Trophoblast cell (in vitro differentiated cells and primary cell): ENCODE measurements at regions not wholly inside any gene's neighbourhood (a gene's known extent, or its start where the extent isn't known, plus 50 kb on each side); places are given as distances from the start of the nearest gene placed in this dataset.

Experiments used
- DNase-seq, 2 donors: peaks; one replicate each; pipeline ENCODE4 v3.0.0-alpha.2; 2016
- H2AFZ ChIP-seq: 2 replicates; pipeline ENCODE4 v1.6.1; 2013; ENCODE audit warnings: low read length, moderate library complexity, mild to moderate bottlenecking; ENCODE audit not compliant: insufficient read depth, poor library complexity
- H2AK5ac ChIP-seq: 2 replicates; pipeline ENCODE4 v1.6.1; 2013; ENCODE audit warnings: mild to moderate bottlenecking, low read length
- H2BK120ac ChIP-seq: 2 replicates; pipeline ENCODE4 v1.6.1; 2013; ENCODE audit warnings: low read length, mild to moderate bottlenecking, moderate library complexity; ENCODE audit not compliant: insufficient read depth, poor library complexity
- H2BK12ac ChIP-seq: 2 replicates; pipeline ENCODE4 v1.6.1; 2013; ENCODE audit warnings: mild to moderate bottlenecking, low read length, moderate library complexity
- H2BK5ac ChIP-seq: 2 replicates; pipeline ENCODE4 v1.6.1; 2013; ENCODE audit warnings: low read length, low read depth, moderate library complexity, mild to moderate bottlenecking; ENCODE audit not compliant: poor library complexity
- H3K14ac ChIP-seq: 2 replicates; pipeline ENCODE4 v1.6.1; 2013; ENCODE audit warnings: mild to moderate bottlenecking, low read length
- H3K18ac ChIP-seq: 2 replicates; pipeline ENCODE4 v1.6.1; 2013; ENCODE audit warnings: mild to moderate bottlenecking, low read length
- H3K23ac ChIP-seq: 2 replicates; pipeline ENCODE4 v1.6.1; 2013; ENCODE audit warnings: low read length
- H3K27ac ChIP-seq: 2 replicates; pipeline ENCODE4 v1.5.1; 2013; ENCODE audit warnings: low read depth, mild to moderate bottlenecking, inconsistent platforms, low read length, moderate library complexity
- H3K27me3 ChIP-seq: 2 replicates; pipeline ENCODE4 v1.6.1; 2013; ENCODE audit warnings: inconsistent platforms, mild to moderate bottlenecking, low read length, moderate library complexity; ENCODE audit not compliant: insufficient read depth
- H3K36me3 ChIP-seq, 2 experiments: 1 replicate in 1 of 2; 2 replicates in 1 of 2; pipeline ENCODE4 v1.6.1; 2013; ENCODE audit warnings: low read length in 2 of 2, mild to moderate bottlenecking in 2 of 2, moderate library complexity in 1 of 2; ENCODE audit not compliant: insufficient read depth in 2 of 2, control insufficient read depth in 1 of 2
- H3K4ac ChIP-seq: 2 replicates; pipeline ENCODE4 v1.6.1; 2013; ENCODE audit warnings: low read depth, mild to moderate bottlenecking, low read length, moderate library complexity
- H3K4me1 ChIP-seq, 2 experiments: 1 replicate in 1 of 2; 2 replicates in 1 of 2; pipeline ENCODE4 v1.6.1; 2013; ENCODE audit warnings: low read length in 2 of 2, mild to moderate bottlenecking in 2 of 2, moderate library complexity in 1 of 2; ENCODE audit not compliant: insufficient read depth in 2 of 2, control insufficient read depth in 1 of 2
- H3K4me2 ChIP-seq: 2 replicates; pipeline ENCODE4 v1.6.1; 2013; ENCODE audit warnings: inconsistent platforms, mild to moderate bottlenecking, low read length, moderate library complexity
- H3K4me3 ChIP-seq: 2 replicates; pipeline ENCODE4 v1.5.1; 2013; ENCODE audit warnings: mild to moderate bottlenecking, low read depth, low read length, inconsistent platforms
- H3K79me1 ChIP-seq: one replicate; pipeline ENCODE4 v1.6.1; 2013; ENCODE audit warnings: low read length
- H3K79me2 ChIP-seq: 2 replicates; pipeline ENCODE4 v1.6.1; 2013; ENCODE audit warnings: low read length, mild to moderate bottlenecking; ENCODE audit not compliant: control insufficient read depth, insufficient read depth, poor library complexity
- H3K9ac ChIP-seq: 2 replicates; pipeline ENCODE4 v1.6.1; 2013; ENCODE audit warnings: mild to moderate bottlenecking, low read length
- H3K9me3 ChIP-seq: 2 replicates; pipeline ENCODE4 v1.6.1; 2013; ENCODE audit warnings: low read depth, mild to moderate bottlenecking, control low read depth, inconsistent platforms, low read length; ENCODE audit not compliant: insufficient read depth
- H4K12ac ChIP-seq: 2 replicates; pipeline ENCODE4 v1.6.1; 2013; ENCODE audit warnings: low read depth, mild to moderate bottlenecking, low read length, moderate library complexity
- H4K8ac ChIP-seq: 2 replicates; pipeline ENCODE4 v1.6.1; 2013; ENCODE audit warnings: low read depth, mild to moderate bottlenecking, low read length, moderate library complexity
- H4K91ac ChIP-seq: one replicate; pipeline ENCODE4 v1.6.1; 2013; ENCODE audit warnings: low read depth, mild to moderate bottlenecking, low read length, moderate library complexity
- WGBS: extraction: QIAGEN DNeasy Blood & Tissue Kit; methylation state at CpG from one replicate; pipeline ENCODE4 v1.1.7; 2013; ENCODE audit warnings: missing lambda C conversion rate; ENCODE audit not compliant: insufficient read length, insufficient coverage; ENCODE audit errors: extremely low coverage; 5-methylcytosine and 5-hydroxymethylcytosine counted together

DNA sequence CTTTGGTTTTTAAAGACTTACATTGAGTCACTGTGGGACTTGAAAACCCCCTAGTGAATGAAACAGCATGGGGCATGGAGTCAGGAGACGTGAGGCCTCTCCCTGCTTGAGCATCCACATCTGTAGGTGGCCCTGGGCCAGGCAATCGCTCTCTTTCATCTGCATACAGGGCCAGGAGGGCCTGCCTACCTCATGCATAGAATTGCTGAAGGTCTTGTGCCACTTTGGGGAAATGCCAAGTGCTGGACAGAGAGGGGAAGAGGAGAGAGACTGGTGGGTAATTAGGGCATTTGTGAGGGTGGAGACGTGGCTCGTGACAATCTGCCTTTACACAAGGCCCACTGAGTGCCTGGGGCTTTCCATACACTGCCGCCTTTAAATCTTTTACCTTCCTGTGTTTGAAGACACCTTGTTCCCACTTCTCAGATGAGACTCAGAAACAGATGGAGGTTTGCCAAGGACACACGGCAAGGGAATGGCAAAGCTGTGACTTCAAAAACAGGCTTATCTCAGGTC lies 322.2 kb upstream of the HS6ST1 start:
- H2AK5ac ChIP-seq: no peak overlapping the region
- no peak overlapping the region for H2AFZ ChIP-seq
- no peaks in the 10 kb centered on the region for H3K36me3 ChIP-seq

DNA sequence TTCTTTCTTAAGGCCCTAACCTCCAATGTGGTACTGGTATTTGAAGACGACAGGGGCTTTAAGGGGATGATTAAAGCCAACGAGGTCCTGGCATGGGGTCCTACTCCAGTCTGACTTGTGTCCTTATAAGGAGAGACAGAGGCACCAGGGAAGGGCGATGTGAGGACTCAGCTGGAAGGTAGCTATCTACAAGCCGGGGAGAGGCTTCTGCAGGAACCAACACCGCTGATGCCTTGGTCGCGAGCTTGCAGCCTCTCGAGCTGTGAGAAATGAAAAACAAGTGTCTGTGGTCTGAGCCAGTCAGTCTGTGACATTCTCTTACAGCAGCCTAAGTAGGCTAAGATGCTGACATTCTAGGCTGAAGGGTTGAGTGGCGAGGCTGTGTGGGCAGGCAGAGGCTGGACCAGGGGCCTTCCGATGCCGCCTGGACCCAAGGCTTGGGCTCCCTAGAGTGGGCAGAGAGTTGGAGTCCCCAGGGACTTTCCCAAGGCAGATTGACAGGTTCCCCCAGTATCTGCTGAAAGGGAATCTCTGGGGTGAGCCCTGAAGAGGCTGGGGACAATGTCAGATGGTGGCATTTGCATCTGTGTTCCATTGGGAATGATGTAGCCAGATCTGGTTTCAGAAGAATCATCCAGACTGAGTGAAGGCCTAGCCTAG lies 322.9 kb upstream of the HS6ST1 start:
- DNase-seq: no peak
- Histone ChIP-seq H2AK5ac (no peak overlapping the region), H3K14ac (no peak overlapping the region), H3K79me1 (peaks cover 3% of the 10 kb centered on the region), H3K27ac (no peak overlapping the region), H2BK120ac (no peak overlapping the region), H4K8ac (no peak overlapping the region), H4K91ac (no peak overlapping the region), H3K36me3 (no peaks in the 10 kb centered on the region), H3K18ac (no peak overlapping the region), H3K79me2 (no peaks in the 10 kb centered on the region), H3K9ac (no peak overlapping the region), H2AFZ (no peak overlapping the region), H3K4ac (no peak overlapping the region), H3K9me3 (no peaks in the 10 kb centered on the region), H3K4me1 (peaks cover 13 to 14% of the 10 kb centered on the region in 2 experiments), H2BK5ac (no peak overlapping the region), H2BK12ac (no peak overlapping the region), H3K23ac (no peak overlapping the region), H3K4me2 (no peak overlapping the region), H3K4me3 (no peak overlapping the region), H4K12ac (no peak overlapping the region), H3K27me3 (no peaks in the 10 kb centered on the region)
- WGBS: no CpG with 5 or more reads among the region's 11 CpGs

More for the DNA sequence above, 322.2 kb upstream of the HS6ST1 start:
- H3K9me3 ChIP-seq: no peaks in the 10 kb centered on the region
- no peak overlapping the region for H3K14ac ChIP-seq
- H2BK12ac ChIP-seq: no peak overlapping the region
- no peak overlapping the region for H4K12ac ChIP-seq
- no CpG with 5 or more reads among the region's 6 CpGs for WGBS
- no peak overlapping the region for H4K91ac ChIP-seq
- no peak overlapping the region for H3K9ac ChIP-seq
- no peak overlapping the region for H3K18ac ChIP-seq
- no peak overlapping the region for H3K23ac ChIP-seq
- H3K4ac ChIP-seq: no peak overlapping the region
- peaks cover 3% of the 10 kb centered on the region for H3K79me1 ChIP-seq
- no peak for DNase-seq
- no peak overlapping the region for H3K4me2 ChIP-seq
- peaks cover 13 to 14% of the 10 kb centered on the region in 2 experiments for H3K4me1 ChIP-seq
- no peak overlapping the region for H2BK5ac ChIP-seq
- no peak overlapping the region for H3K27ac ChIP-seq
- no peak overlapping the region for H4K8ac ChIP-seq
- no peaks in the 10 kb centered on the region for H3K27me3 ChIP-seq
- H3K4me3 ChIP-seq: no peak overlapping the region
- H2BK120ac ChIP-seq: no peak overlapping the region
- no peaks in the 10 kb centered on the region for H3K79me2 ChIP-seq

DNA sequence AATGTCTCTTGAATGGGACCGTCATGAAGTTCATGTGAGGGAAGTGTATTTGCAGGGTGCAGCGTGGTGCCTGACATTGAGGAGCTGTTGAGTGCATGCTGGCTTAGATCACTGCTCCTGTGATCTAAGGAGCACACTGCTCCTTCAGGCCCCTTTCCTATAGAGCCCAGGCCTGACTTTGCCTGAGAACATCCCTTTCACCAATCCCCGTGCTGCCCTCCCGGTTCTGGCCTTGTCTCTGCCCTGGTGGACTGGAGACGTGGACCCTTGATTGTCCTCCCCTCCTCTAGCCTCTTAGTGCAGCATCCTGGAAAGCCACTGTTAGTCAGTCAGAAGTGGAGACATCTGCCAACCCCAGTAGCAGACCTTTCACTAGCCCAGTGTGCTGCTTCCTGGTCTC lies 323.6 kb upstream of the HS6ST1 start:
- H2BK120ac ChIP-seq: no peak overlapping the region
- H3K4me3 ChIP-seq: no peak overlapping the region
- H3K4me2 ChIP-seq: no peak overlapping the region
- peaks cover 3% of the 10 kb centered on the region for H3K79me1 ChIP-seq
- no peak overlapping the region for H3K18ac ChIP-seq
- no peak overlapping the region for H3K23ac ChIP-seq
- no peak overlapping the region for H3K4ac ChIP-seq
- DNase-seq: no peak
- WGBS: no CpG with 5 or more reads among the region's 5 CpGs
- no peak overlapping the region for H2AFZ ChIP-seq
- H2BK5ac ChIP-seq: no peak overlapping the region
- H3K36me3 ChIP-seq: no peaks in the 10 kb centered on the region
- H3K9me3 ChIP-seq: no peaks in the 10 kb centered on the region
- H3K79me2 ChIP-seq: no peaks in the 10 kb centered on the region
- H3K27me3 ChIP-seq: no peaks in the 10 kb centered on the region
- no peak overlapping the region for H3K9ac ChIP-seq
- no peak overlapping the region for H2BK12ac ChIP-seq
- no peak overlapping the region for H4K12ac ChIP-seq
- H3K27ac ChIP-seq: no peak overlapping the region
- H2AK5ac ChIP-seq: no peak overlapping the region
- H4K91ac ChIP-seq: no peak overlapping the region
- H4K8ac ChIP-seq: no peak overlapping the region
- H3K14ac ChIP-seq: no peak overlapping the region
- peaks cover 13 to 14% of the 10 kb centered on the region in 2 experiments for H3K4me1 ChIP-seq

DNA sequence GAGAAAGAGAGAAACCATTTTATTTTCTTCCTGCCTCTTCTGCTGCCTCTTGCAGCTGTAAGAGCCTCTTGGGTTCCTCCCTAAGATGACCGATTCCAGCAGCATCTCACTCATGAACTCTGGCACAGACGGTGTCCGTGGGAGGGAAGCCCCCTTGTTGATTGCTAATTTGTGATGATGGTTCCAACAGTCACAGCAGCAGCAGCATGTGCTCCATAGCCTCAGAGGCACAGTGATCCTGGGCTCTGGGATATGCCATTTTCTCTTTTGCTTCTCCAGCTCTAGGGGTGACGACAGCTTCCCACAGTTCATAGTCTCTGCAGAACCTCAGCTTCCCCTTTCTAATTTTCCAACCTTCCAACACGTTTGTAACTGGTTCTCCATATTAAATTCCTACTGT lies 324.2 kb upstream of the HS6ST1 start:
- WGBS: no CpG with 5 or more reads among the region's 5 CpGs
- no peak overlapping the region for H3K14ac ChIP-seq
- H3K4me3 ChIP-seq: no peak overlapping the region
- no peak for DNase-seq
- H3K4me1 ChIP-seq: peaks cover 13 to 14% of the 10 kb centered on the region in 2 experiments
- no peak overlapping the region for H4K8ac ChIP-seq
- H3K23ac ChIP-seq: no peak overlapping the region
- no peak overlapping the region for H2BK12ac ChIP-seq
- H3K4me2 ChIP-seq: no peak overlapping the region
- no peak overlapping the region for H2BK5ac ChIP-seq
- no peak overlapping the region for H2AFZ ChIP-seq
- no peak overlapping the region for H3K9ac ChIP-seq
- no peaks in the 10 kb centered on the region for H3K36me3 ChIP-seq
- H3K27ac ChIP-seq: no peak overlapping the region
- H3K27me3 ChIP-seq: no peaks in the 10 kb centered on the region
- H3K79me1 ChIP-seq: peaks cover 3% of the 10 kb centered on the region
- no peaks in the 10 kb centered on the region for H3K9me3 ChIP-seq
- no peaks in the 10 kb centered on the region for H3K79me2 ChIP-seq
- H4K91ac ChIP-seq: no peak overlapping the region
- no peak overlapping the region for H2AK5ac ChIP-seq
- no peak overlapping the region for H2BK120ac ChIP-seq
- H3K4ac ChIP-seq: no peak overlapping the region
- no peak overlapping the region for H4K12ac ChIP-seq
- no peak overlapping the region for H3K18ac ChIP-seq
